ENCODE measurements at regions not wholly inside any gene's neighbourhood (a gene's known extent, or its start where the extent isn't known, plus 50 kb on each side); places are given as distances from the start of the nearest gene placed in this dataset.
"Not testable (repeated sequence)": the region's sequence is repeated elsewhere in the genome, so short reads cannot be mapped to it uniquely, and the experiment has no call there.

DNA sequence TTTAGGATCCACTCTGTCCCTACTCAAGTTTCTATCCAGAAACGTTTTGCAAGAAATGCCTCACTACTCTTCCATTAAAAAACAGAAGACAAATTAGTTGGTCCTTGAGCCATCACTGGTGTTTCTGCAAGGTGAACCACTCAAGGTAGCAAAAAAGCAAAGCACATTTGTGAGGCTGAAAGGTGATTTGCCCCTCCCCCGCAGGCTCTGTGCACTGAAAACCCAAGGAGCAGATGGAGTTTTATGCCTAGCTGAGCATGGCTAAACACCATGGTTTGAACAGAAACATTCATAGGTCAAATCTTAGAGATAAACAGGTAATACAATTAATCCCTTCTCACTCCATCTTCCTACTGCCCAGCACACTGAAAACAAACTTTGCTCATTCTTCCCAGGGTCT, 538.2 kb upstream of the CDH5 start:
- DNase-seq = no peak

- DNase-seq = no peak
These were observed 539.3 kb upstream of the CDH5 start for GRCh38 chr16:65827231-65827630.

DNA sequence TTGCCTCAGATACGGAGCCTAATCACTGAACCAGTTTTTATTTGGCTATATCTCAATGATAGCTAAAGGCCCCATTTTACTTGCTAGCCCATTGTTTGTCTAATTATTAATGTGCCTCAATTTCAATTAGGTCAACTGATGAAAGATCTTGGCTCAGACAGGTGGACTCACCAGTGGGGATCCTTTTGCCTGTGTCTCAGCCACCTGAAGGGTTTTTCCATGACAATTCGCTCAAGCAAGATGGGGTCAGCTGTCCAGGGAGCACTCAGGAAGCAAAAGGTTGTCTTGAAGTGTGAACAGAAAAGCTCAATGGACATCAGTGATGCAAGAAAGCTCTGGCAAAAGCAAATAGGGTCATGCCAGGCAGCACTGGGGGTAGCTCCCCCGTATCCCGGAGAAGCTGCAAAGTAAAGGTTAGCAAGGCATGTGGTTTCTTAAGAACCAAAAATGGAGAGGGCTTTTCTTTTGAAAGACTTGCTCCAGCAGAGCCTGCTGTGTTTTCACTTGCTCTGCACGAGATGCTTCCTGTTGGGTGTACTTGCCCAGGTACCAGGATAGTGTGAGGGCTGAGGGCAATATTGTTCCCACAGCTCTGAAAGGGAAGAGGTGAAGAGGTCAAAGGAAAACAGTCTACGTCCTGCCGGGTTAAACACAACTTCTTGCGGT, 541.2 kb upstream of the CDH5 start:
- DNase-seq = no peak

GRCh38 chr16:65822148-65822547, 544.3 kb upstream of the CDH5 start:
- no peak for DNase-seq

DNA sequence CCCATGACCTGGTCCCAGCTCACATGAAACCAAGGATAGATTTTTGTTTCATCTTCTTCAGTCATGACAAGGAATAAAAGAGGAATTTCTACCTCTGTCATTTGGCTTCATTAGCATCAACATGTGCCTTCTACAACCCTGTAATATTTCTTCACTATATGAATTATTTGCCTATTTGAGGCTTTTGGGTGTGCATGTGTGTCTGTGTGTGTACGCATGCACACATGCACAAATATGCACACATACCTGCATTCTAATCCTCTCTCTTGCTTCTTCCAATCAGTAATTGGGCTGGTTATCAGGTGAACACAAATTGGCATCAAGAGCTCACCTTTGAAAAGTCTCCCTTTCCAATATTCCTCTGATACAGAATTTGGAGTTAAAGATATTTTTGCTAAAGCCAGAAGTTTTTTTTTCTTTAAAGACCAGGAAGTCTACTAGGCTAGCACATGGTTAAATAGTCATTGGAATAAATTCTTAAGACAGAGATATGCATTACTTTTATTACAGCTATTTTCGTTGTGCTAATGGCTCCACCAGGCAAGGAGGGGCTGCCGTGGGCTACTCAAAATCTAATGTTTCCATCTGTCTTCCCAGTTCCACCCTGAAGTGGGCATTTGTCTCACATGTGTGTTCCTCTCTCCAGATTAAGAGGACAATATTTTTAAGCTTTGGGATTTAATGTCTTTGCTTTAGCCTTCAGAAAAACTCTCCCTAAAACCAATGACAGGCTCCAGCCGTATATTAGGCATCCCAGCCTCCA, 547.2 kb upstream of the CDH5 start:
- DNase-seq = no peak

DNA sequence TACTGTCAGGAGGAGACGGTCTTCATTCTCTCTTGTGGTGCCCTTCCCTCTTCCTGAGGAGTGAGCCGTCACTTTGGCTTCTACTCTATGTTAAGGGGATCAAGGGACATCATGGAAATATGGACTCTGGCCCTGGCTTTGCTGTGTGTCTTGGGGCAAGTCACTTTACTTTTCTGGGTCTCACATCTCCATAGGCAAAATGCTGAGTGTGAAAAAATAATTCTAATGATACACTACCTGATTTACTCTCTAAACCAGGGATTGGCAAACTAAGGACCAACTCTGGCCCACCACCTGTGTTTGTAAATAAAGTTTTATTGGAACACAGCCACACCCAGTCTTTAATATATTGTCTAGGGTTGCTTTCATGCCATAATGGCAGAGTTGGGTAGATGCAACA, 548.7 kb upstream of the CDH5 start:
- DNase-seq = no peak

DNA sequence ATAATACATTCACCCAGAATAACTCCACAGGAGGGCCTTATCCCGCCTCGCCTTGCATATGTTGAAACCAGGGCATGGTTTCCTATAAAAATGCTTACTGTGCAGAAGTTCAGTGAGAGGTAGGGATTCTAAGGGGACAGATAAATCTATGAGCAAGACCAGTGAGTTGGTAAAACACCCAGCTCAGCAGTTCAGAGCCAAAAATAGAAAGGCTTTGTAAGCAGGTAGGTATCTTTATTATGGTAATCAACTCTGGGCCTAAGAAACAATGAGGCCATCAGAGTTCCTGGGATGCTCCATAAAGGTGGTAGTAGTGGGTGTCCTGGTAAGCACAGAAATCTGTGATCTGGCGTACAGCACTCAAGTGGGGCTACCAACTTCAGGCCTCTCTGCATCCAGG, 549.4 kb upstream of the CDH5 start:
- DNase-seq = no peak

- no peak for DNase-seq
These were observed 549.9 kb upstream of the CDH5 start for GRCh38 chr16:65816556-65816955.

DNA sequence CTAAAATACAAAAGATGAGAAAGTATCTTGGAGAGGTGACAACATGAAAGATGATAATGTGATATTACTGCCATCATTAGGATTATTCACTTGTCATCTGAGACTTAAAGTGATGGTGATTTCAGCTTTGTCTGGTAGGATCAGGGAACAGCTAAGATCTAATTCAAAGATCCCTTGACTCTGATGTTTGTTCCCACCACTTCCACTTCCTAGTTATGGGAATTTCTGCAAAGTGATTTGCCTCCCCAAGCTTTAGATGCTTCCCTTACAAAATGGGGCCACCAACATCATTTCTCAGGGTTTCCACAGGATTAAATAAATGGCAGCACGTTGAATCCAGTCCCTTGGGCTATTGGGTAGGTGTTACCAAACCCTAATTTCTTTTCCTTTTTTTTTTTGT, 550.8 kb upstream of the CDH5 start:
- DNase-seq = no peak

DNA sequence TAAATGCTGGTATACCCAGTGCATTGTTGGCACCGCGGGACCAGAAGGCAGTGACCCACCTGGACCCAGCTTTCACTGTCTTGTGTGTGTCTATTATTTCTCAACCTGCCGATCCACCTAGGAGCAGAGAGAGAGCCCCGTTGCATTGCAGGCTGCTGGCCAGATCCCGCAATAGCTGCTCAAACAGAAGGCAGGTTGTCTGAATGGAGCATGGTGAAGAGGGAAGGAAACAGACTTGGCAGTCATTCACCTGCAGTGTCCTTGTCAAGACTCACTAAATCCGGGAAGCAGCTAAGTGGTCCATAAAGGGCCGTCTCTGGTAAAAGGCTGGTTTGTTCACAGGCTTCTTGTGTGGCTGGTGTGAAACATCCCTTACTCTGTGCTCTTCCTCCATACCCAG, 552.6 kb upstream of the CDH5 start:
- not testable (repeated sequence) for DNase-seq

GRCh38 chr16:65809627-65810026, 556.9 kb upstream of the CDH5 start:
- DNase-seq = no peak

GRCh38 chr16:65808790-65809189, 557.7 kb upstream of the CDH5 start:
- no peak for DNase-seq

DNA sequence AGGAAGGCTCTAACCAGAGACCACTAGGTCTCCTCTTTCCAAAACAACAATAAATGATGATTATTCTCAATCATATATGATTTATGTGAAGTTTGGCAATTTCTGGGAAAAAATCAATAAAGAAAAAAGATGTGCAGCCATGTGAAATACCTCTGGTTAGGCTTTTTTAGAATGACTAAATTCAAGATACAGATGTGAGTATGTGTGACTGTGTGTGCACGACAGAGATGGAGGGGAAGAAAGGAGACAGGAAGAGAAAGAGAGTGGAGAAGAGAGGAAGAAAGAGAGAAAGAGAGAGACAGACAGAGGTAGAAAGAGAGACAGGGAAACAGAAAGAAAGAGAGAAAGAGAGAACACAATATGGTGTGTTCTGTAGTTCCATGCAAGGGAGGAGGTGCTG, 558.6 kb upstream of the CDH5 start:
- DNase-seq = no peak

DNA sequence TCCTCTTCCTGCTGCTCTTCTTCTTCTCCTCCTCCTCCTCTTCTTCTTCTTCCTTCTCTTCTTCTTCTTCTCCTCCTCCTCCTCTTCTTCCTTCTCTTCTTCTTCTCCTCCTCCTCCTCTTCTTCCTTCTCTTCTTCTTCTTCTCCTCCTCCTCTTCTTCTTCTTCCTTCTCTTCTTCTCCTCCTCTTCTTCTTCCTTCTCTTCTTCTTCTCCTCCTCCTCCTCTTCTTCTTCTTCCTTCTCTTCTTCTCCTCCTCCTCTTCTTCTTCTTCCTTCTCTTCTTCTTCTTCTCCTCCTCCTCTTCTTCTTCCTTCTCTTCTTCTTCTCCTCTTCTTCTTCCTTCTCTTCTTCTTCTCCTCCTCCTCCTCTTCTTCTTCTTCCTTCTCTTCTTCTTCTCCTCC, 560.8 kb upstream of the CDH5 start:
- not testable (repeated sequence) for DNase-seq

- no peak for DNase-seq
These were observed 570.0 kb upstream of the CDH5 start for GRCh38 chr16:65796481-65796880.

- no peak for DNase-seq
These were observed 571.5 kb upstream of the CDH5 start for GRCh38 chr16:65794973-65795372.

GRCh38 chr16:65793781-65794180, 572.7 kb upstream of the CDH5 start:
- no peak for DNase-seq

- no peak for DNase-seq
These were observed 575.7 kb upstream of the CDH5 start for GRCh38 chr16:65790768-65791167.

DNA sequence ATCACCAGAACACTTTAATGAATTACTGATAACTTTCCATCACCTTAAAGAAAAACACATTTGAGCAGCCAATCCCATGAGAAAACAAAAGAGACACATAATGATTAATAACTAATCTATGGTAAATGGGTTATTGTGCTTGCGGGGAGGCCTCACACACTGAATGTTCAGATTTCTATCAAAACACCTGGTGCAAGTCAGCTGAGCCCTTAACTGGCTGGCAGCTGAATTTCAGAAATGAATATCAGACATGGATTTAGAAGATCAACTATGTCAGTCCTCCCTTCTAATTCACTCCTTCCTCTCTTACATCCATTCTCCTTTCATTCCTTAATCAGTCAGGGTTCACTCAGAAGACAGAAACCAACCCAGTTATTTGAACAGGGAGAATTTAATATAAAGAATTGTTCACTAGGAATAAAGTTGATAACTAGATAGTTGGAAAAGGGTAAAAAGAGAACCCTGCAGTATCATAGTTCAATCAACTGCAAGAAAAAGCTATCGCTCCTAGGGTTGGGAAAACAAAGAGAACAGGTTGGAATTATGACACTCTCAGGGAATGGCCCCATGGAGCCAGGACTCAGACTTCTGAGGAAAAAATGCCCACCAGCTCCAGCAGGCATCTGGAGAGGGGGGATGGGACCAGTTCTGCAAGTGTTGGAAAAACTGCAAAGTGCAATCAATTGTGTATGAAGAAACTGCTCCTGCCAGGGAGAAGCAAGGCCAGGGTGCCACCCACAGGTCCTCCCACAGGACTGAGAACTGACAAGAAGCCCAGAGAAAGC, 577.1 kb upstream of the CDH5 start:
- no peak for DNase-seq

DNA sequence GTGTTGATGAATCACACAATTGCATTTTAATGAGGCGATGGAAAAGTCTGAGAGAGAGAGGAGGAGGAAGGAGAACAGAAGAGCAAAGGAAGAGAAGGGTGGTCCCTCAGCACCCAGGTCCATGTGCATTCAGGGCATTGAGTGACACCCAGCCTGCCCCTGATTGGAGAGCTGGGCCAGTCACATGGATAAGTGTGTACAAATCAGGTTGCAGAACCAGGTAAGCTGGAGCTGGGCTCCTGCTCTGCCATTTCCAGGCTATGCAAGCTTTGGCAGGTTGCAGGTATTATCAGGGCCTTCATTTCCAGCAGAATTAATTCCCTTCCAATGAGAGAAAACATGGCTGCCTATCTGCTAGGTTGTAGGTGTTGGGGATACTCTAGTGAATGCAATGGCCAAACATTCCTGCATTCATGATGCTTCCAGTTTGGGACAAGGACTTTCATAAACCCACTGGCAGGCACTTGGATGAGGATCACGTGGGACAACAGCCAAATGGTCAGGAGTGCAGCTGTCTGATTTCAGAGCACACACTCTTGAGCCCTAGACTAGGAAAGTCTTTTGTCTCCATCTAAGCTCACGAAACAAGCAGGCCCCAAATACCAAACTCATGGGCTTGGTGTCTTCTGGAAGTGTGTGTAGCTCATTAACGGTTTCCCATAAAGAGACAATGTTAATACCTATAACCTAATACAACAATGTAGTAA, 577.9 kb upstream of the CDH5 start:
- DNase-seq = no peak

DNA sequence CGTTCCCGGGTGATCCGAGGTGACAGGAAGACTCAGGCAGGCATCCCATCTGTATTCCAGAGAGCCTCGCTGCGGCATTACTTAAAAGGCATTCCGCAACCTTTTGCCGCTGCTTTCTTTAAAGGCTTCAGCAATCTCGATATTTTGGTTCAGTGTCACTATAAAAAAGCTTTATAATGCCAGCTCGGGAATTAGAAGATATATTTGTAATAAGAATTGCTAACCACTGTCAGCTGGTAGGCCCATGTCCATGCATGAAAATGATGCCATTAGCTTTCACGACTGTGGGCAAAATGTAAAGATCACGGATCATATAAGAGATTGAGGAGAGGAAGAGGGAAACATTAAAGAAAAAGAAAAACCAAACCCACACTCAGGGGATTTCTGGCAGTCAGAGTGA, 578.6 kb upstream of the CDH5 start:
- no peak for DNase-seq

GRCh38 chr16:65786916-65787315, 579.6 kb upstream of the CDH5 start:
- no peak for DNase-seq
